HG02943 (cell line): ENCODE measurements at regions not wholly inside any gene's neighbourhood (a gene's known extent, or its start where the extent isn't known, plus 50 kb on each side); places are given as distances from the start of the nearest gene placed in this dataset.
"Not testable (repeated sequence)": the region's sequence is repeated elsewhere in the genome, so short reads cannot be mapped to it uniquely, and the experiment has no call there.

ENCODE experiments used
- ATAC-seq: cut with Tn5 transposase; IDR thresholded peaks from one replicate; pipeline ENCODE4 v1.9.1; 2021; ENCODE audit warnings: mild to moderate bottlenecking, low read depth, moderate library complexity; ENCODE audit not compliant: unreplicated experiment

- no peak for ATAC-seq
Observed at GRCh38 chr5:120913396-120913795, 449.3 kb downstream of the PRR16 start.

GRCh38 chr5:120917214-120917758, 453.2 kb downstream of the PRR16 start:
- no peak for ATAC-seq

DNA sequence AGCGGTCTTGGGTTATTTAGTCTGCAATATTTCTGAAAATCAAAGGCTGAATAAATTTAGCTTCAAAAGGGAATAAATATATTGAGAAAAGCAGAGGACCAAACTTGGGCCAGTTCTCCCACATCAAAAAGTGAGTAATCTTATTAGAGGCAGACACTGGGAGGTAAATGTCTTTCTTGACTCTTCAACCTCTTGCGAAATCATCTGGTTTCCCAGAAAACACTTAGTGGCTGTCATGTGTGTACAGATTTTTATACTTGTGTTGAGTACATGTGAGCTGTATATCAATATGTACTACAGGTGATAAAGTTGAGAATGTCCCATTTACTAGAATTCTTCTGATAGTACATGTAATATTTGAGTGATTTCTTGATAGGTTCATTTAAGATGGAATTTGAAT, 454.9 kb downstream of the PRR16 start:
- no peak for ATAC-seq

DNA sequence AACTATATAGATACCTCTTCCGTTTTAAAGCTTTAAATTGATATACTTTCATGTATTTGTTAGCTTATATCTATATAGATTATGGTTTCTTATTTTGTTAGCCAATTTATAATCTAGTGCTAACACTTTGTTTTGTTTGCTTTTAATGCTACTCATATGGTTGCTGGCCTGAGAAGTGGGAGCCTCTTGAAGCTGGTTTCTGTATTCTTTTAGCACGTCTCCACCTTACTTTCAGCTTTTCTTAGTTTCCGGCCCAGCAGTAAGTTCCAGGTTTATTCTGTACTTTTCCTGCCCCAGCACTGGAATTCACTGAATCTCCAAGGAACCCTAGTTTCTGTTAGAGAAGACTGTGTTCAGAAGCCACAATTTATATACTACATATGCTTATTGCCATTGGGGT, 458.9 kb downstream of the PRR16 start:
- no peak for ATAC-seq

DNA sequence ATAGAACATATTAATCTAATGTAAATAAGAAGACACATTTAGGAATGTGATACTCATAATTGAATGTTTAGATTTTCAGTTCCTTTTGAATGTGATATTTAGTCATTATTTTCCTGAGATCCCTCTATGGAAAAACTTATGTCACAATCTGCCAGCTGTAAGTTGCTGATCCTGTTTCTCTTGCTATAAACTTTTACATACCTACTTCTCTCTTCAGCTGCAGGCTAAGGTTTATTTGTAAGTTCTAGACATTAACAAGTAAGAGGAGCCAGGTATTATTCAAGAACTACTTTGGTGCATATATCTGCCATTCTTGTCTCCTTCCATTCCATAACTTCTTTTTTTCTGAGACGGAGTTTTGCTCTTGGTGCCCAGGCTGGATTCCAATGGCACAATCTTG, 462.4 kb downstream of the PRR16 start:
- no peak for ATAC-seq

- ATAC-seq, result no peak
Observed at GRCh38 chr5:120927950-120928530, 463.9 kb downstream of the PRR16 start.

GRCh38 chr5:120932480-120932879, 468.4 kb downstream of the PRR16 start:
- no peak for ATAC-seq

GRCh38 chr5:120934031-120934430, 469.9 kb downstream of the PRR16 start:
- no peak for ATAC-seq

DNA sequence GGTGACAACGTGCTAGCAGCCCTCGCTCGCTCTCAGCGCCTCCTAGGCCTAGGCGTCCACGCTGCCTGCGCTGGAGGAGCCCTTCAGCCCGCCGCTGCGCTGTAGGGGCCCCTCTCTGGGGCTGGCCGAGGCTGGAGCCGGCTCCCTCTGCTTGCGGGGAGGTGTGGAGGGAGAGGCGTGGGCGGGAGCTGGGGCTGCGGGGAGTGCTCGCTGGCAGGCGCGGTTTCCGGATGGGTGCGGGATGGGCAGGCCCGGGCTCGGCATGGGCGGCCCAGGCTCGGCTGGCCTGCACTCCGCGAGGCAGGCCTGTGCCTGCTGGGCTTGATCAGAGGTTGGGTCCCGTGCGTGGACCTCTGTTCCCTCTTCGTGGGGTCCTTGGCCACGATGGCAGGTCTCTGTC, 472.6 kb downstream of the PRR16 start:
- no peak for ATAC-seq

GRCh38 chr5:120938604-120939003, 474.5 kb downstream of the PRR16 start:
- ATAC-seq, result no peak

- no peak for ATAC-seq
Observed at GRCh38 chr5:120942596-120943350, 478.7 kb downstream of the PRR16 start.

DNA sequence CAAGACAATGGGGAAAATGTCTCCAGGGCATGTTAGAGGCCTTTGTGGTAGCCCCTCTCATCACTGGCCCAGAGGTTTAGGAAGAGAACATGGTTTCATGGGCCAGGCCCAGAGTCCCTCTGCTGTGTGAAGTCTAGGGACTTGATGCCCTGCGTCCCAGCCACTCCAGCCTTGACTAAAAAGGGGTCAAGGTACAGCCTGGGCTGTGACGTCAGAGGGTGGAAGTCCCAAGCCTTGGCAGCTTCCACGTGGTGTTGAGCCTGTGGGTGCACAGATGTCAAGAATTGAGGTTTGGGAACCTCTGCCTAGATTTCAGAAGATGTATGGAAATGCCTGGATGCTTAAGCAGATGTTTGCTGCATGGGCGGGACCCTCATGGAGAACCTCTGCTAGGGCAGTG, 485.5 kb downstream of the PRR16 start:
- not testable (repeated sequence) for ATAC-seq

DNA sequence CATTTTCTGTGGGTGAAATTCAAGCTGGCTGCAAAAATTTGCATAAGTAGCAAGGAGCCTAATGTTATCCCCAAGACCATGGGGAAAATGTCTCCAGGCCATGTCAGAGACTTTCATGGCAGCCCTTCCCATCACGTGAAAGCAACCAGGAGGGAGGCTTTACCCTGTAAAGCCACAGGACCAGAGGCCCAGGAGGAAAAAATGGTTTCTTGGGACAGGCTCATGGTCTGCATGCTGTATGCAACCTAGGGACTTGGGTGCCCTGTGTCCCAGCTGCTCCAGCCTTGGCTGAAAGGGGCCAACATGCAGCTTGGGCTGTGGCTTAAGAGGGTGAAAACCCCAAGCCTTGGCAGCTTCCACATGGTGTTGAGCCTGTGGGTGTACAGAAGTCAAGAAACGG, 489.3 kb downstream of the PRR16 start:
- ATAC-seq, result not testable (repeated sequence)

GRCh38 chr5:120954255-120954654, 490.2 kb downstream of the PRR16 start:
- ATAC-seq, result no peak

DNA sequence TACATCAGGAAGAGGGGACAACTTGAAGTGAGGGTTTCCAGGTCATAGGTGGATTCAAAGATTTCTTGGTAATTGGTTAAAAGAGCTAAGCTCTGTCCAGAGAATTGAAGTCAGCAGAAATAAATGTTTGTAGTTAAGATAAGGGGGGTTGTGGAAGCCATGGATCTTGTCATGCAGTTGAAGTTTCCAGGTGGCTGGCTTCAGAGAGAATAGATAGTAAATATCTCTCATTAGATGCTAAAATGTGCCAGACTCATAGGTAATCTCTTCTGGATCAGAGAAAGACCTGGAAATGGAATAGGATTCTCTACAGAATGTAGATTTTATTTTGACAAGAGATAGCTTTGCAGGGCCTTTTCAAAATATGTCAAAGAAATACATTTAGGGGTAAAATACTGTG, 491.7 kb downstream of the PRR16 start:
- ATAC-seq, result no peak

DNA sequence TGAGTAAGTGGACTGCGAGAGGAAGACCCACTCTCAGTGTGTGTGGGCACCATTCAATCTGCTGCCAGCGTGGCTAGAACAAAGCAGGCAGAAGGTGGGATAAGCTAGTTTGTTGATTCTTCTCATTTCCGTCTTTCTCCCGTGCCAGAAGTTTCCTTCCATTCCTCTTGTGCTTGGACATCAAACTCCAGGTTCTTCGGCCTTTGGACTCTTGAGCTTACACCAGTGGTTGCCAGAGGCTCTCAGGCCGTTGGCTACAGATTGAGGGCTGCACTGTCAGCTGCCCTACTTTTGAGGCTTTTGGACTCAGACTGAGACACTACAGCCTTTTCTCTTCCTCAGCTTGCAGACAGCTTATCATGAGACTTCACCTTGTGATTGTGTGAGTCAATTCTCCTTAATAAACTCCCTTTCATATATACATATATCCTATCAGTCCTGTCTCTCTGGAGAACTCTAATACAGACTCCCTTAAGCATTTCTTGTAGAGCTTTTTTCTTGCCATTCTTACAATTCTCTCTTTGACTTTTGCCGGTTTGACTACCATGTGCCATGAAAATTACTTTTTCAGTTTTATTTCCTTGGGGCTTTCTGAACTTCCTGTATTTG, 494.9 kb downstream of the PRR16 start:
- ATAC-seq, result no peak

- ATAC-seq, result no peak
Observed at GRCh38 chr5:120960510-120960909, 496.4 kb downstream of the PRR16 start.

- no peak for ATAC-seq
Observed at GRCh38 chr5:120967366-120967765, 503.3 kb downstream of the PRR16 start.

DNA sequence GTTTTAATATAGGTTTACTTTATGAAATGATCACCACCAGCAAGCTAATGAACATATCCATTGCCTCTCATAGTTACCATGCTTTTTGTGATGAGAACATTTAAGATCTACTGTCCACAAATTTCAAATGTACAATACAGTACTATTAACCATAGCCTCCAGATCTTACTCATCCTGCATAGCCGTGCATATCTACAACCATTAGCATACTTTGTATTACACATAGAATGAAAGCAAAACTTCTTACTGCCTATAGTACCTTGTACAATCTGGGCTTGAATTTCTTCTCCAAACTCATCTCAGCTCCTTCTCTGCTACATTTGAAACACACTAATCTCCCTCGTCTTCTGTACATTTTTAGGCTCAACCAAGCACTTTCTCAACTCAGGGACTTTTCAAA, 510.6 kb downstream of the PRR16 start:
- no peak for ATAC-seq

GRCh38 chr5:120982351-120982750, 518.3 kb downstream of the PRR16 start:
- ATAC-seq, result no peak

- no peak for ATAC-seq
Observed at GRCh38 chr5:120985526-120985925, 521.4 kb downstream of the PRR16 start.

DNA sequence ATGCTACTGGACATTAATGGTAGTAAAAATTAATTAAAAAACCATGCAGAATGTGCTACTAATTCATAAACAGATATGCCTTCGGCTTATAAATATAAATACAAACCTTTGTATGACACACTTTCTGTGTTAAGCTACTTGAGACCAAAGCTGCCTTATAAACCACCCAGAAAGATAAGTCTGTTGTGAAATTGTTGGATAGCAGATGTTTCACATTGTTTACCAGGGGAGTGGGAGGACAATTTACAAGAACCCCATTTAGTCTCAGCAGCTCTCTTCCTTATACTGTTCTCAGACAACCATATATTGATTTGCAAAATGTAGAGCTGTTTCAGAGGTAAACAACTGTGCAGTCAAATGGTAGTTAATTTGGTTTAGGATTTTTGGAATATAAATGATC, 524.4 kb downstream of the PRR16 start:
- ATAC-seq, result no peak
